Kidney (tissue), 13 donors: ENCODE measurements at regions not wholly inside any gene's neighbourhood (a gene's known extent, or its start where the extent isn't known, plus 50 kb on each side); places are given as distances from the start of the nearest gene placed in this dataset.

ENCODE experiments used
- DNase-seq, 5 donors: peaks; one replicate each; pipeline ENCODE4 v3.0.0-alpha.2; 2013 to 2020
- FAIRE-seq: peaks from 2 replicates; lab custom pipeline; 2012; peaks lifted over from hg19 to GRCh38; lab: Jason Lieb, UNC
- H3K27ac ChIP-seq, 2 donors: one replicate each; pipeline ENCODE4 v1.7.0; 2013; ENCODE audit warnings: low read depth in 2 of 2, low read length in 2 of 2, inconsistent platforms in 1 of 2
- H3K27me3 ChIP-seq: one replicate; pipeline ENCODE4 v1.7.1; 2013; ENCODE audit warnings: low read length, inconsistent platforms; ENCODE audit not compliant: control insufficient read depth, insufficient read depth
- H3K36me3 ChIP-seq, 3 donors: one replicate each; pipeline versions ENCODE4 v1.7.0 to v1.7.1; 2013; ENCODE audit warnings: low read length in 3 of 3, control low read depth in 1 of 3, inconsistent platforms in 1 of 3; ENCODE audit not compliant: insufficient read depth in 3 of 3, control insufficient read depth in 2 of 3
- H3K4me1 ChIP-seq, 3 donors: one replicate each; pipeline versions ENCODE4 v1.7.0 to v1.7.1; 2013; ENCODE audit warnings: low read length in 3 of 3, inconsistent platforms in 1 of 3, low read depth in 1 of 3; ENCODE audit not compliant: control insufficient read depth in 2 of 3, insufficient read depth in 2 of 3
- H3K4me3 ChIP-seq, 3 donors: one replicate each; pipeline versions ENCODE4 v1.7.0 to v1.8.1; 2013; ENCODE audit warnings: low read length in 3 of 3, control low read depth in 1 of 3, inconsistent platforms in 1 of 3
- H3K9ac ChIP-seq, 3 donors: one replicate each; pipeline versions ENCODE4 v1.7.0 to v1.7.1; 2013; ENCODE audit warnings: low read length in 3 of 3, control low read depth in 1 of 3, inconsistent platforms in 1 of 3
- H3K9me3 ChIP-seq, 3 donors: one replicate each; pipeline versions ENCODE4 v1.7.0 to v1.7.1; 2013; ENCODE audit warnings: low read length in 3 of 3, control low read depth in 1 of 3, inconsistent platforms in 1 of 3; ENCODE audit not compliant: control insufficient read depth in 2 of 3, insufficient read depth in 1 of 3
- intact Hi-C: fragments of 100-400 bp; cut with DNase I; formaldehyde crosslinking; loops from one replicate; pipeline ENCODE4 v1.11.1; 2022
- TF ChIP-seq, protein P1 (sequence below): IDR thresholded peaks from 3 replicates; pipeline ENCODE4 v1.5.1; 2012; ENCODE audit warnings: mild to moderate bottlenecking, moderate library complexity, borderline replicate concordance; ENCODE audit not compliant: insufficient read depth; ENCODE audit errors: extremely low read depth
- donor health status: control.
- donor health status: control.
- donor health status: control.
- donor health status: control.
- donor health status: control.
- donor health status: DM: yes; HTN: yes; CAD: no.
- donor health status: Normal renal cell carcinoma (clear cell type).

DNA sequence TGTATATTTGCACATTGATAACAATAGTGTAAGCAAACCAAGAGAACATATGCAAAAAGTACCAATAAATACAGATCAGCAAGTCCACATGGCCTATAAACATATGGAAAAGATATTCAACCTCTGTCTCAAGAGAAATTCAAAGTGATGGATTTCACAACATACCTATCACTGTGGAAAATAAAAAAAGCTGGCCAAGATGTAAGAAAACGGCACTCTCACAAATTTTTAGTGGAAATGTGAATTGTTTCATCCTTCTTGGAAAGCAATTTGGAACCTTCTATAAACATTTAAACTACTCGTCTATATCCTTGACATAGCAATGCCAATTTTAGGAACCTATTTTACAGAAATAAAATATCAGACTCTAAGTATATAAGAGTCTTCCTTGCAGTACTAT is 559.8 kb downstream of the QKI start:
- Histone ChIP-seq H3K9ac (no peak overlapping the region), H3K4me1 (no peaks in the 10 kb centered on the region)
- FAIRE-seq: no peak

DNA sequence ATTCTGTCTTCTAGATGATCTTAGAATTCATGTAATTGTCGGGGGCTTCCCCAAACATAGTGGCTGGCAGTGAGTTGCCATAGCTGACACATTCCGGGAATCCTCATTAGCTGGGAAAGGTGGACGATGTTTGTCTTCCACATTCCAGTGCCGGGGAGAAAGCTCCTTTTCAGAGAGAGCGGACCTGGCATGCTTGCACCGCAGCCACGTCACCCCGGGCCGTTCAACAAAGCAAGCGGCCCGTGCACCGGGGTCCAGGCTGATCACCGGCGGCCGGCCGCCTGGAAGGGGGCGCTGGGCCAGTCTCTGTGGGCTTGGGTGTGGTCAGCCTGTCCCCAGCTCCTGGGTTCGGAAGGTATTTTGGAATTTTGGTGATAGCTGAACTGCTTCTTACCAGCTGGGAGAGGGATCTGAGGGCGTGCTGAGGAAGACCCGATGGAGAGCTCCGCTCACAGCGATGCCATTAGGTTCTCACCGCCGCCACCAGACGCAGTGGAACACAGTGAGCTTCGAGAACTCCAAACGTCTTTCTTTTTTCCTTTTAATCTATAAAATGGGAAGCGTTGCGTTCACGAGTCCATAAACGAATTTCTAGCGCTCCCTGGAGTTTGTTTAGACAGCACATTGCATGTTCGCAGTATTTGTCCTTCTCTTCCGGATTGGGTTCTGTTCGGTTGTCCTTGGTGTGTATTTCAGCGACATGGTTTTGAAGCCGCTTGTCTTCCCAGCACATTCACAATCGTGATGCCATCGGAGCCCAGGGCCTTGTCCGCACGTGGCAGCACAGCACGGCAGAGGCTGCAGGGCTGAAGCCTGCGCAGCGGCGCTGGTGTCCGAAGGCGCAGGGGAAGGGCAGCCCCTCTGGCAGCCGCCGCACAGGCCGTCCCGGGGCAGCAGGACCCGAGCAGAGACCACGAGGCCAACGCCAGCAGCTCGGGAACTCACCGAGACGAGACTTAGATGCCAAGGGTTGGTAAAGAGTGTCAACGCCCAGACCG is 557.6 kb downstream of the QKI start:
- no peaks in the 10 kb centered on the region for H3K9me3 ChIP-seq
- no peak for FAIRE-seq
- DNase-seq: no peak
- no peak overlapping the region for H3K27ac ChIP-seq
- no peak overlapping the region for H3K4me3 ChIP-seq
- TF ChIP-seq, protein P1, sequence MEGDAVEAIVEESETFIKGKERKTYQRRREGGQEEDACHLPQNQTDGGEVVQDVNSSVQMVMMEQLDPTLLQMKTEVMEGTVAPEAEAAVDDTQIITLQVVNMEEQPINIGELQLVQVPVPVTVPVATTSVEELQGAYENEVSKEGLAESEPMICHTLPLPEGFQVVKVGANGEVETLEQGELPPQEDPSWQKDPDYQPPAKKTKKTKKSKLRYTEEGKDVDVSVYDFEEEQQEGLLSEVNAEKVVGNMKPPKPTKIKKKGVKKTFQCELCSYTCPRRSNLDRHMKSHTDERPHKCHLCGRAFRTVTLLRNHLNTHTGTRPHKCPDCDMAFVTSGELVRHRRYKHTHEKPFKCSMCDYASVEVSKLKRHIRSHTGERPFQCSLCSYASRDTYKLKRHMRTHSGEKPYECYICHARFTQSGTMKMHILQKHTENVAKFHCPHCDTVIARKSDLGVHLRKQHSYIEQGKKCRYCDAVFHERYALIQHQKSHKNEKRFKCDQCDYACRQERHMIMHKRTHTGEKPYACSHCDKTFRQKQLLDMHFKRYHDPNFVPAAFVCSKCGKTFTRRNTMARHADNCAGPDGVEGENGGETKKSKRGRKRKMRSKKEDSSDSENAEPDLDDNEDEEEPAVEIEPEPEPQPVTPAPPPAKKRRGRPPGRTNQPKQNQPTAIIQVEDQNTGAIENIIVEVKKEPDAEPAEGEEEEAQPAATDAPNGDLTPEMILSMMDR: no peak
- H3K36me3 ChIP-seq: no peaks in the 10 kb centered on the region
- no peak overlapping the region for H3K9ac ChIP-seq
- intact Hi-C loops: no loop called here
- no peaks in the 10 kb centered on the region for H3K4me1 ChIP-seq
- H3K27me3 ChIP-seq: no peaks in the 10 kb centered on the region

More for the DNA sequence above, 559.8 kb downstream of the QKI start:
- Histone ChIP-seq H3K27ac (no peak overlapping the region), H3K4me3 (no peak overlapping the region), H3K36me3 (no peaks in the 10 kb centered on the region), H3K27me3 (no peaks in the 10 kb centered on the region), H3K9me3 (no peaks in the 10 kb centered on the region)
- TF ChIP-seq, protein P1: no peak
- no peak for DNase-seq
- intact Hi-C loops: no loop called here

DNA sequence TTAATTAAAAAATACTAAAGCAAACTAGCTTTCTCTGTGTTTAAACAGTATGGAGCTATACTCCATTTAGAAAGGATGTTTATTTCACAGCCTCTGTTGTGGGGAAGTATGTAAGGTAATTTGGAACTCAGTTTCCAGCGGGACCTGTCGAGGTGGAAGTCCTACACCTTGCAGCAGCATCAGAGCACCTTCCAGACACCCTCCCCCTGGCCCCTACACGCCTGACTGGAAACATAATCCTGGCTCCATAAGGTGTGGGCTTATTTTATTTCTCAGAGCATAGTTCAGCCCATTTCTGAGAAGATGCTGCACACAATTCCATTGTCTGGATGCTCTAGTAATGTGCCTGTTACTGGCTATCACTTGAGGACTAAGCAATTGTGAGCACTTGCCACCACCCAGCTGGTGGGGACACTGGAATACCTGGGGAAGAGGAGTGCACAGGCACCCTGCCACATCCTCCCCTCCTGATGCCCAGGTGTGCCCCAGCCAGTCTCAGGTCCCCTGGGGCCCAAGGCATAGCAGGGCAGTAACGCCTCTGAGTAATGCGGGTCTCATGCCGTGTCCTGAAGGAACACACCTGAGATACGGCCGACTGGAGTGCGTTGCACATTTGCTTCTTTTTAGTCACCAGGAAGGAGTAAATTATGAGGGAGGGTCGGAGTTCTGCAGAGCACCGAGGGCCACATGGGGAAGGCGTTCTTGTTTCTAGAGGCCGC is 556.5 kb downstream of the QKI start:
- H3K27ac ChIP-seq: no peak overlapping the region
- no peaks in the 10 kb centered on the region for H3K9me3 ChIP-seq
- H3K4me1 ChIP-seq: peaks cover 0 to 3% (median 0%) of the 10 kb centered on the region in 3 donors
- DNase-seq (no peak), FAIRE-seq (no peak)
- no peak overlapping the region for H3K4me3 ChIP-seq
- no peaks in the 10 kb centered on the region for H3K36me3 ChIP-seq
- intact Hi-C loops: no loop called here
- TF ChIP-seq, protein P1: no peak
- no peaks in the 10 kb centered on the region for H3K27me3 ChIP-seq
- no peak overlapping the region for H3K9ac ChIP-seq
